Ishikawa (cell line): ENCODE measurements at regions not wholly inside any gene's neighbourhood (a gene's known extent, or its start where the extent isn't known, plus 50 kb on each side); places are given as distances from the start of the nearest gene placed in this dataset.

ENCODE experiments used
- EP300 ChIP-seq: IDR thresholded peaks from 2 replicates; pipeline ENCODE4 v1.6.1; 2012; ENCODE audit warnings: borderline replicate concordance
- FOXM1 ChIP-seq: IDR thresholded peaks from 2 replicates; pipeline ENCODE4 v1.6.1; 2012; ENCODE audit warnings: low read depth, borderline replicate concordance
- MAX ChIP-seq: IDR thresholded peaks from 2 replicates; pipeline ENCODE4 v1.6.1; 2012
- REST ChIP-seq: IDR thresholded peaks from 2 replicates; pipeline ENCODE4 v1.6.1; 2012; ENCODE audit warnings: low read depth, mild to moderate bottlenecking
- TAF1 ChIP-seq: IDR thresholded peaks from 2 replicates; pipeline ENCODE4 v1.6.1; 2012; ENCODE audit warnings: low read depth, mild to moderate bottlenecking
- TEAD4 ChIP-seq: IDR thresholded peaks from 2 replicates; pipeline ENCODE4 v1.6.1; 2012

DNA sequence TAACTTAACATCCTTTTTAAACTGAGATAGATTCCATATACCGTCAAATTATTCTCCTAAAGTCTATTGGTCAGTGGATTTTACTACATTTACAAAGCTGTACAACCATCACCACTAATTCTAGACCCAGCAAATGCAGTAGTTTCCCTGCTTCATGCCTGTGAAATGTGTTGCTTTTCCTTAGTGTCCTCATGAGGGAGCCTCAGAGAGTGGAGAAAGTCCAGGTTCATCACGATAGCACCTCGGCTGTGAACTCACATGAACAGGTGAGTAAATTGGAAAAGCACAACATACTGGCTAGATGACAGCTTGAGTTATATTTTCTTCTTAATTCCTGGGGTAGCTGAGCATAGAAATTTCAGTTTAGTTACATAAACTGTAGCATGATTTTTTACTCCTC is 653.7 kb downstream of the MTRR start:
- TF ChIP-seq EP300: no peak
- TF ChIP-seq TAF1: no peak
- TF ChIP-seq TEAD4: no peak
- no peak for TF ChIP-seq REST
- TF ChIP-seq FOXM1: no peak
- TF ChIP-seq MAX: no peak
